ENCODE measurements at regions not wholly inside any gene's neighbourhood (a gene's known extent, or its start where the extent isn't known, plus 50 kb on each side); places are given as distances from the start of the nearest gene placed in this dataset.

- TF ChIP-seq, protein P1, sequence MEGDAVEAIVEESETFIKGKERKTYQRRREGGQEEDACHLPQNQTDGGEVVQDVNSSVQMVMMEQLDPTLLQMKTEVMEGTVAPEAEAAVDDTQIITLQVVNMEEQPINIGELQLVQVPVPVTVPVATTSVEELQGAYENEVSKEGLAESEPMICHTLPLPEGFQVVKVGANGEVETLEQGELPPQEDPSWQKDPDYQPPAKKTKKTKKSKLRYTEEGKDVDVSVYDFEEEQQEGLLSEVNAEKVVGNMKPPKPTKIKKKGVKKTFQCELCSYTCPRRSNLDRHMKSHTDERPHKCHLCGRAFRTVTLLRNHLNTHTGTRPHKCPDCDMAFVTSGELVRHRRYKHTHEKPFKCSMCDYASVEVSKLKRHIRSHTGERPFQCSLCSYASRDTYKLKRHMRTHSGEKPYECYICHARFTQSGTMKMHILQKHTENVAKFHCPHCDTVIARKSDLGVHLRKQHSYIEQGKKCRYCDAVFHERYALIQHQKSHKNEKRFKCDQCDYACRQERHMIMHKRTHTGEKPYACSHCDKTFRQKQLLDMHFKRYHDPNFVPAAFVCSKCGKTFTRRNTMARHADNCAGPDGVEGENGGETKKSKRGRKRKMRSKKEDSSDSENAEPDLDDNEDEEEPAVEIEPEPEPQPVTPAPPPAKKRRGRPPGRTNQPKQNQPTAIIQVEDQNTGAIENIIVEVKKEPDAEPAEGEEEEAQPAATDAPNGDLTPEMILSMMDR (IDR thresholded peaks at IDR 0.05; ENCODE audit: insufficient read depth, low read depth, low read length) = no peak
- no peak for DNase-seq (ENCODE audit: low read depth)
- H3K36me3 ChIP-seq (ENCODE audit: control insufficient read depth, insufficient read depth, low read length) = no peaks in the 10 kb centered on the region
- POLR2A ChIA-PET = no interaction called here
- no peaks in the 10 kb centered on the region for H3K27me3 ChIP-seq (ENCODE audit: control insufficient read depth, insufficient read depth, low read length)
- CTCF ChIA-PET = no interaction called here
- no peak overlapping the region for H3K4me3 ChIP-seq (ENCODE audit: low read depth, low read length)
These were observed 541.9 kb upstream of the C16orf82 start for GRCh38 chr16:26524846-26525245.

DNA sequence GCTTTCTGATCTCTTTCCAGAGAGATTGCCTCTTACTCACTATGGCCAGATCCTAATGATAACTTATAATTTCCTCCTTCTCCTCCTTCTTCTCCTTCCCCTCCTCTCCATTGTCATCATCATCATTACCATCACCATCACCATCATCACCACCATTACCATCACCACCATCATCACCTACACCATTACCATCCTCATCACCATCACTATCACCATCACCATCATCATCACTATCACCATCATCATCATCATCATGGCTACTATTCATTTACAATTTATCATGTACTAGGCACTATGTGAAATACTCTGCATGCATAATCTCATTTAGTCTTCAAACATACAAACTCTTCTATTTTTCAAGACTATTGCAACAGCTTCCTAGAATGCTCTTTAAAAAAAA lies 540.9 kb upstream of the C16orf82 start:
- TF ChIP-seq, protein P1 (IDR thresholded peaks at IDR 0.05; ENCODE audit: insufficient read depth, low read depth, low read length) = no peak
- ChIA-PET POLR2A (no interaction called here), CTCF (no interaction called here)
- DNase-seq (ENCODE audit: low read depth) = no peak
- H3K36me3 ChIP-seq (ENCODE audit: control insufficient read depth, insufficient read depth, low read length) = no peaks in the 10 kb centered on the region
- H3K4me3 ChIP-seq (ENCODE audit: low read depth, low read length) = no peak overlapping the region
- H3K27me3 ChIP-seq (ENCODE audit: control insufficient read depth, insufficient read depth, low read length) = no peaks in the 10 kb centered on the region

- TF ChIP-seq, protein P1 (IDR thresholded peaks at IDR 0.05; ENCODE audit: insufficient read depth, low read depth, low read length) = no peak
- Histone ChIP-seq H3K36me3 (ENCODE audit: control insufficient read depth, insufficient read depth, low read length) (no peaks in the 10 kb centered on the region), H3K27me3 (ENCODE audit: control insufficient read depth, insufficient read depth, low read length) (no peaks in the 10 kb centered on the region), H3K4me3 (ENCODE audit: low read depth, low read length) (no peak overlapping the region)
- POLR2A ChIA-PET = no interaction called here
- CTCF ChIA-PET = no interaction called here
- DNase-seq (ENCODE audit: low read depth) = no peak
These were observed 540.1 kb upstream of the C16orf82 start for GRCh38 chr16:26526633-26527032.

DNA sequence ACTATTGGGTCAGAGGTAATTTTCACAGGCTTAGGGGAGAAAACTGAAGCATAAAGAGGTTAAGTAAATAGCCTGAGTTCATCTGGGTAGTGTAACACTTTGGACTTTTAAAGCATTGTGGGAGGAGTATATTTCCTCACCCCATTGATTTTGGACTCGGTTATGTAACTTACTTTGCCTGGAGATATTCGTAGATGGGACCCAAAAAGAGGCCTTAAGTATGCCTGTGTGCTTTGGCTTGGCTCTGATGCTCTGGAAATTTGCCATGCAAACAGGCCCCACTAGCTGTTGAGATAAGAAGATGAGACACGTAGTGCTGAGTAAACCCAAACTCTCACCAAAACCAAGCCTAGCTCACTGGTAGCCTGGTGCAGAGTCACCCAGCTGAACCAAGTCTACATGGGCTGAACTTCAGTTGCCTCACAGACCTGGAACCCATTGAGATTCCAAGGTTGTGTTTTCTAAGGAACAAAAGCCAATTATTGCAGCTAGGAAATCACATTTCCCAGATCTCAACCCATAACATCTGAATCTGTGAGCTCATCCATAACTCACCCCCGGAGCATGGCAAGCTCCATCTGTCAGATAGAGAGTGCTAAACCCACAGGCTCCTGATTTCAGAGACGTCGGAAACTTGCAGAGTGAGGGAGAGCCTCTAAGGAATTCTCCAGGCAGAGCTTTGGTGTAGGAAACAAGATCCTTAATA lies 536.0 kb upstream of the C16orf82 start:
- TF ChIP-seq, protein P1 (IDR thresholded peaks at IDR 0.05; ENCODE audit: insufficient read depth, low read depth, low read length) = no peak
- ChIA-PET CTCF (no interaction called here), POLR2A (no interaction called here)
- no peaks in the 10 kb centered on the region for H3K27me3 ChIP-seq (ENCODE audit: control insufficient read depth, insufficient read depth, low read length)
- DNase-seq (ENCODE audit: low read depth) = no peak
- no peaks in the 10 kb centered on the region for H3K36me3 ChIP-seq (ENCODE audit: control insufficient read depth, insufficient read depth, low read length)
- H3K4me3 ChIP-seq (ENCODE audit: low read depth, low read length) = no peak overlapping the region

GRCh38 chr16:26531290-26531730 lies 535.4 kb upstream of the C16orf82 start:
- TF ChIP-seq, protein P1 (IDR thresholded peaks at IDR 0.05; ENCODE audit: insufficient read depth, low read depth, low read length) = no peak
- CTCF ChIA-PET = no interaction called here
- no peaks in the 10 kb centered on the region for H3K27me3 ChIP-seq (ENCODE audit: control insufficient read depth, insufficient read depth, low read length)
- no peak for DNase-seq (ENCODE audit: low read depth)
- POLR2A ChIA-PET = no interaction called here
- no peaks in the 10 kb centered on the region for H3K36me3 ChIP-seq (ENCODE audit: control insufficient read depth, insufficient read depth, low read length)
- H3K4me3 ChIP-seq (ENCODE audit: low read depth, low read length) = no peak overlapping the region
